HCT116 (cell line): ENCODE measurements at regions not wholly inside any gene's neighbourhood (a gene's known extent, or its start where the extent isn't known, plus 50 kb on each side); places are given as distances from the start of the nearest gene placed in this dataset.

Experiments used
- ATAC-seq: fragments of 200-7000 bp; cut with Tn5 transposase; 2 replicates; pipeline ENCODE4 v1.9.1; 2020; ENCODE audit warnings: mild to moderate bottlenecking, moderate library complexity
- BruUV-seq: library from RNA; stranded (reverse); fragments of 400-500 nt; replicated peaks from 2 replicates; lab custom pipeline; 2021; lab: Mats Ljungman, UMichigan
- CTCF ChIA-PET: fragments of 300-600 bp; sonication (Branson Sonifier 250); formaldehyde crosslinking; loops from one replicate; lab custom pipeline; 2021; ENCODE audit warnings: antibody characterized with exemption; lab: Charles Lee
- POLR2A ChIA-PET: fragments of 300-600, 350-600 bp; sonication (Branson Sonifier 250); formaldehyde crosslinking; loops from one replicate; lab custom pipeline; 2021; ENCODE audit warnings: antibody characterized with exemption; lab: Charles Lee
- RAD21 ChIA-PET, 2 experiments: fragments of 300-600 bp; sonication (Branson Sonifier 250); formaldehyde crosslinking; loops; one replicate each; lab custom pipeline; 2023; ENCODE audit warnings: low total read pairs in 2 of 2; ENCODE audit not compliant: uncharacterized antibody in 2 of 2, unreplicated experiment in 2 of 2, low non-redundant PET in 1 of 2; lab: Charles Lee
- DNase-seq: peaks from one replicate; pipeline ENCODE4 v3.0.0-alpha.2; 2010; ENCODE audit warnings: low read depth, low spot score
- H2AFZ ChIP-seq: fragments of 200-600 bp; shearing (Covaris generic), sonication (generic); 2 replicates; pipeline ENCODE4 v1.6.1; 2017; ENCODE audit warnings: low read depth, mixed run types, mixed read lengths, antibody characterized with exemption, low read length; ENCODE audit not compliant: poor library complexity, severe bottlenecking
- H3K27ac ChIP-seq: 2 replicates; pipeline ENCODE4 v1.5.1; 2012; ENCODE audit warnings: low read depth, low read length
- H3K27me3 ChIP-seq: fragments of 200-600 bp; sonication (generic); 2 replicates; pipeline ENCODE4 v1.6.1; 2016; ENCODE audit warnings: mixed run types, low read length, mixed read lengths; ENCODE audit not compliant: insufficient read depth
- H3K36me3 ChIP-seq, 2 experiments: fragments of 200-500 bp in 1 of 2; fragments of 200-600 bp in 1 of 2; sonication (Bioruptor generic) in 1 of 2; sonication (generic) in 1 of 2; 2 replicates each; pipeline versions ENCODE4 v1.5.1 to v1.6.1; 2014 to 2016; ENCODE audit warnings: low read length in 2 of 2, inconsistent platforms in 1 of 2, mixed read lengths in 1 of 2, mixed run types in 1 of 2; ENCODE audit not compliant: insufficient read depth in 2 of 2, control insufficient read depth in 1 of 2
- H3K4me1 ChIP-seq, 2 experiments: fragments of 200-600 bp in 1 of 2; sonication (generic) in 1 of 2; 2 replicates each; pipeline versions ENCODE4 v1.5.1 to v1.6.1; 2012 to 2017; ENCODE audit warnings: low read length in 2 of 2, inconsistent platforms in 1 of 2, mild to moderate bottlenecking in 1 of 2, mixed read lengths in 1 of 2, mixed run types in 1 of 2, moderate library complexity in 1 of 2; ENCODE audit not compliant: insufficient read depth in 2 of 2, control insufficient read depth in 1 of 2
- H3K4me2 ChIP-seq: fragments of 200-600 bp; sonication (generic); 2 replicates; pipeline ENCODE4 v1.6.1; 2017; ENCODE audit warnings: mixed run types, low read length, mixed read lengths
- H3K4me3 ChIP-seq, 2 experiments: fragments of 200-600 bp in 1 of 2; sonication (generic) in 1 of 2; replicated peaks in 1 of 2; 2 replicates each; pipeline ENCODE4 v1.5.1; 2011 to 2016; ENCODE audit warnings: low read length in 2 of 2, control low read depth in 1 of 2, low read depth in 1 of 2, mild to moderate bottlenecking in 1 of 2, mixed read lengths in 1 of 2, mixed run types in 1 of 2
- H3K79me2 ChIP-seq: fragments of 200-600 bp; sonication (generic); 2 replicates; pipeline ENCODE4 v1.6.1; 2017; ENCODE audit warnings: mild to moderate bottlenecking, mixed run types, low read length, moderate library complexity, mixed read lengths; ENCODE audit not compliant: insufficient read depth
- H3K9ac ChIP-seq: fragments of 200-600 bp; sonication (generic); 2 replicates; pipeline ENCODE4 v1.6.1; 2016; ENCODE audit warnings: low read length, mixed read lengths
- H3K9me2 ChIP-seq: fragments of 200-600 bp; sonication (generic), shearing (Covaris generic); 2 replicates; pipeline ENCODE4 v1.6.1; 2017; ENCODE audit warnings: mixed run types, mild to moderate bottlenecking, moderate library complexity; ENCODE audit not compliant: insufficient read depth
- H3K9me3 ChIP-seq, 2 experiments: fragments of 200-500 bp in 1 of 2; fragments of 200-600 bp in 1 of 2; sonication (Bioruptor generic) in 1 of 2; sonication (generic) in 1 of 2; 2 replicates each; pipeline ENCODE4 v1.6.1; 2014 to 2017; ENCODE audit warnings: low read length in 2 of 2, mixed read lengths in 2 of 2, inconsistent platforms in 1 of 2, low read depth in 1 of 2, mild to moderate bottlenecking in 1 of 2, mixed run types in 1 of 2, moderate library complexity in 1 of 2; ENCODE audit not compliant: control insufficient read depth in 1 of 2, insufficient read depth in 1 of 2
- H4K20me1 ChIP-seq: fragments of 200-600 bp; sonication (generic), shearing (Covaris generic); 2 replicates; pipeline ENCODE4 v1.6.1; 2017; ENCODE audit warnings: mixed run types, mild to moderate bottlenecking, moderate library complexity; ENCODE audit not compliant: insufficient read depth
- ATF3 ChIP-seq: IDR thresholded peaks from 2 replicates; pipeline ENCODE4 v1.6.1; 2012
- CBX3 ChIP-seq: IDR thresholded peaks from 2 replicates; pipeline ENCODE4 v1.6.1; 2012; ENCODE audit warnings: low read depth
- CEBPB ChIP-seq: IDR thresholded peaks from 2 replicates; pipeline ENCODE4 v1.6.1; 2012; ENCODE audit warnings: low read depth
- EZH2 ChIP-seq: fragments of 200-600 bp; sonication (generic); IDR thresholded peaks from 2 replicates; pipeline ENCODE4 v1.6.1; 2017; ENCODE audit warnings: antibody characterized with exemption, mixed run types
- EZH2phosphoT487 ChIP-seq: fragments of 200-600 bp; IDR thresholded peaks from 2 replicates; pipeline ENCODE4 v1.6.1; 2018; ENCODE audit warnings: antibody characterized with exemption, borderline replicate concordance
- FOSL1 ChIP-seq: IDR thresholded peaks from 2 replicates; pipeline ENCODE4 v1.6.1; 2012; ENCODE audit warnings: low read depth
- JUND ChIP-seq: IDR thresholded peaks from 2 replicates; pipeline ENCODE4 v1.6.1; 2012
- POLR2A ChIP-seq: IDR thresholded peaks from 2 replicates; pipeline ENCODE4 v1.7.0; 2011; ENCODE audit warnings: borderline replicate concordance; ENCODE audit not compliant: insufficient read depth, insufficient read length; ENCODE audit errors: extremely low read depth
- POLR2AphosphoS5 ChIP-seq: IDR thresholded peaks from 2 replicates; pipeline ENCODE4 v1.6.1; 2011; ENCODE audit warnings: mild to moderate bottlenecking, low read depth, low read length, moderate library complexity
- SIN3A ChIP-seq: IDR thresholded peaks from 2 replicates; pipeline ENCODE4 v1.6.1; 2012; ENCODE audit warnings: low read depth
- SP1 ChIP-seq: IDR thresholded peaks from 2 replicates; pipeline ENCODE4 v1.6.1; 2012; ENCODE audit warnings: low read depth
- SRF ChIP-seq: IDR thresholded peaks from 2 replicates; pipeline ENCODE4 v1.6.1; 2012; ENCODE audit warnings: low read depth
- TCF7L2 ChIP-seq: IDR thresholded peaks from 2 replicates; pipeline ENCODE4 v1.7.0; 2011; ENCODE audit warnings: borderline replicate concordance, inconsistent platforms; ENCODE audit not compliant: insufficient read depth, insufficient read length; ENCODE audit errors: extremely low read depth
- ZBTB33 ChIP-seq: IDR thresholded peaks from 2 replicates; pipeline ENCODE4 v1.6.1; 2011; ENCODE audit warnings: mild to moderate bottlenecking, low read length, moderate library complexity; ENCODE audit not compliant: insufficient replicate concordance; ENCODE audit errors: extremely low read depth
- ZFX ChIP-seq: fragments of 450-650 bp; IDR thresholded peaks from 2 replicates; pipeline ENCODE4 v1.6.1; 2017
- ZNF274 ChIP-seq: fragments of 200-500 bp; sonication (Bioruptor generic); IDR thresholded peaks from 2 replicates; pipeline ENCODE4 v1.6.1; 2014; ENCODE audit warnings: mild to moderate bottlenecking, low read depth, low read length, inconsistent platforms
- intact Hi-C: fragments of 100-400 bp; cut with micrococcal nuclease; formaldehyde crosslinking; loops from 2 replicates; pipeline ENCODE4 v1.10.0; 2022

- BruUV-seq: no TSS peak
- Histone ChIP-seq H2AFZ (no peak overlapping the region), H3K9ac (no peak overlapping the region), H3K4me2 (no peak overlapping the region), H3K27ac (no peak overlapping the region), H3K4me3 (no peak overlapping the region), H3K4me1 (peaks cover 3 to 10% of the 10 kb centered on the region in 2 experiments; a peak in 1 of 4 replicates), H3K79me2 (no peaks in the 10 kb centered on the region), H4K20me1 (no peaks in the 10 kb centered on the region), H3K9me2 (no peaks in the 10 kb centered on the region), H3K9me3 (no peaks in the 10 kb centered on the region), H3K27me3 (peaks cover 12% of the 10 kb centered on the region; the same call in 1 of the 2 replicates), H3K36me3 (no peaks in the 10 kb centered on the region)
- POLR2A ChIA-PET: no interaction called here
- no peak for TF ChIP-seq TCF7L2
- no peak for TF ChIP-seq ZFX
- TF ChIP-seq SP1: no peak
- TF ChIP-seq FOSL1: no peak
- intact Hi-C loops: loop anchor here (10.0 kb wide), 1 partner anchor 1514 kb away; no protein-coding TSS in a partner anchor
- DNase-seq: no peak
- RAD21 ChIA-PET: no interaction called here
- CTCF ChIA-PET: interaction anchor here (2.9 kb wide), 1 partner anchor 260 kb away, joined by 55 read pairs; no protein-coding TSS in a partner anchor
- ATAC-seq: no peak
Measured at GRCh38 chr15:38701149-38701548, 136.5 kb upstream of the RASGRP1 start.

- H3K27me3 ChIP-seq: peaks cover 20% of the 10 kb centered on the region
- H2AFZ ChIP-seq: no peak overlapping the region
- no peak overlapping the region for H3K4me3 ChIP-seq
- no peaks in the 10 kb centered on the region for H3K36me3 ChIP-seq
- no peaks in the 10 kb centered on the region for H3K79me2 ChIP-seq
- H3K4me2 ChIP-seq: no peak overlapping the region
- DNase-seq (no peak), ATAC-seq (peak; percentile 41; the same call in 1 of the 2 replicates)
- intact Hi-C loops: loop anchor here (10.0 kb wide), 1 partner anchor 1512 kb away; no protein-coding TSS in a partner anchor
- POLR2A ChIA-PET: no interaction called here
- H3K9me3 ChIP-seq: no peaks in the 10 kb centered on the region
- no peaks in the 10 kb centered on the region for H3K9me2 ChIP-seq
- no TSS peak for BruUV-seq
- no peak overlapping the region for H3K9ac ChIP-seq
- peaks cover 3 to 10% of the 10 kb centered on the region in 2 experiments; a peak in 1 of 4 replicates for H3K4me1 ChIP-seq
- CTCF ChIA-PET: interaction anchor here (0.8 to 1.4 kb wide), 4 partner anchors 11 to 706 kb away, joined by 3 to 7 read pairs (median 4); no protein-coding TSS in a partner anchor
- H4K20me1 ChIP-seq: no peaks in the 10 kb centered on the region
- H3K27ac ChIP-seq: no peak overlapping the region
- RAD21 ChIA-PET: no interaction called here
- no peak for TF ChIP-seq ZFX
- TF ChIP-seq FOSL1: no peak
- TF ChIP-seq POLR2A: no peak
- no peak for TF ChIP-seq ZNF274
- TF ChIP-seq EZH2: no peak
- no peak for TF ChIP-seq JUND
- no peak for TF ChIP-seq TCF7L2
- TF ChIP-seq SIN3A: no peak
- TF ChIP-seq CBX3: no peak
- no peak for TF ChIP-seq EZH2phosphoT487
- TF ChIP-seq ZBTB33: no peak
- no peak for TF ChIP-seq SRF
- no peak for TF ChIP-seq ATF3
- TF ChIP-seq CEBPB: no peak
- no peak for TF ChIP-seq SP1
- TF ChIP-seq POLR2AphosphoS5: no peak
Measured at GRCh38 chr15:38702178-38702912, 137.7 kb upstream of the RASGRP1 start.
